ENCODE measurements at regions not wholly inside any gene's neighbourhood (a gene's known extent, or its start where the extent isn't known, plus 50 kb on each side); places are given as distances from the start of the nearest gene placed in this dataset.
"Not testable (repeated sequence)": the region's sequence is repeated elsewhere in the genome, so short reads cannot be mapped to it uniquely, and the experiment has no call there.

- no peak for DNase-seq (ENCODE audit: low read depth)
Measured at GRCh38 chr6:135605278-135605790, 107.8 kb upstream of the AHI1 start.

- no peak for DNase-seq (ENCODE audit: low read depth)
Measured at GRCh38 chr6:135606392-135606791, 108.9 kb upstream of the AHI1 start.

- no peak for DNase-seq (ENCODE audit: low read depth)
Measured at GRCh38 chr6:135608031-135608430, 110.5 kb upstream of the AHI1 start.

GRCh38 chr6:135610192-135610591 is 112.7 kb upstream of the AHI1 start:
- DNase-seq (ENCODE audit: low read depth): not testable (repeated sequence)

- no peak for DNase-seq (ENCODE audit: low read depth)
Measured at GRCh38 chr6:135616655-135617054, 119.1 kb upstream of the AHI1 start.

- DNase-seq (ENCODE audit: low read depth): no peak
Measured at GRCh38 chr6:135617222-135617621, 119.7 kb upstream of the AHI1 start.

GRCh38 chr6:135622081-135622480 is 124.5 kb upstream of the AHI1 start:
- DNase-seq (ENCODE audit: low read depth): no peak

- DNase-seq (ENCODE audit: low read depth): no peak
Measured at GRCh38 chr6:135623979-135624378, 126.4 kb upstream of the AHI1 start.

- no peak for DNase-seq (ENCODE audit: low read depth)
Measured at GRCh38 chr6:135624402-135625295, 127.1 kb upstream of the AHI1 start.

GRCh38 chr6:135626001-135626400 is 128.5 kb upstream of the AHI1 start:
- DNase-seq (ENCODE audit: low read depth): not testable (repeated sequence)

GRCh38 chr6:135627092-135627715 is 129.7 kb upstream of the AHI1 start:
- no peak for DNase-seq (ENCODE audit: low read depth)

GRCh38 chr6:135630789-135631376 is 133.3 kb upstream of the AHI1 start:
- no peak for DNase-seq (ENCODE audit: low read depth)

GRCh38 chr6:135631821-135632220 is 134.3 kb upstream of the AHI1 start:
- DNase-seq (ENCODE audit: low read depth): no peak

GRCh38 chr6:135633573-135633972 is 136.0 kb upstream of the AHI1 start:
- DNase-seq (ENCODE audit: low read depth): no peak

GRCh38 chr6:135637701-135638100 is 140.2 kb upstream of the AHI1 start:
- no peak for DNase-seq (ENCODE audit: low read depth)

GRCh38 chr6:135638108-135638507 is 140.6 kb upstream of the AHI1 start:
- DNase-seq (ENCODE audit: low read depth): no peak

- DNase-seq (ENCODE audit: low read depth): no peak
Measured at GRCh38 chr6:135640048-135640447, 142.5 kb upstream of the AHI1 start.

GRCh38 chr6:135640449-135641111 is 143.0 kb upstream of the AHI1 start:
- no peak for DNase-seq (ENCODE audit: low read depth)

GRCh38 chr6:135642912-135643311 is 145.4 kb upstream of the AHI1 start:
- no peak for DNase-seq (ENCODE audit: low read depth)

GRCh38 chr6:135644394-135644793 is 146.9 kb upstream of the AHI1 start:
- no peak for DNase-seq (ENCODE audit: low read depth)

GRCh38 chr6:135647521-135647920 is 150.0 kb upstream of the AHI1 start:
- no peak for DNase-seq (ENCODE audit: low read depth)

Measured in RPMI7951 (cell line).